IPS-18a (cell line): ENCODE measurements at regions not wholly inside any gene's neighbourhood (a gene's known extent, or its start where the extent isn't known, plus 50 kb on each side); places are given as distances from the start of the nearest gene placed in this dataset.

Experiments used
- H3K27ac ChIP-seq: one replicate; pipeline ENCODE4 v1.5.1; 2013; ENCODE audit warnings: low read length
- H3K27me3 ChIP-seq: one replicate; pipeline ENCODE4 v1.6.1; 2013; ENCODE audit warnings: mild to moderate bottlenecking, low read length; ENCODE audit not compliant: control insufficient read depth, insufficient read depth
- H3K36me3 ChIP-seq: one replicate; pipeline ENCODE4 v1.6.1; 2013; ENCODE audit warnings: low read depth, low read length; ENCODE audit not compliant: control insufficient read depth
- H3K4me1 ChIP-seq: one replicate; pipeline ENCODE4 v1.6.1; 2013; ENCODE audit warnings: low read depth, low read length; ENCODE audit not compliant: control insufficient read depth
- H3K4me3 ChIP-seq: one replicate; pipeline ENCODE4 v1.5.1; 2013; ENCODE audit warnings: low read length
- H3K9ac ChIP-seq: one replicate; pipeline ENCODE4 v1.6.1; 2013; ENCODE audit warnings: mild to moderate bottlenecking, low read length, moderate library complexity
- H3K9me3 ChIP-seq: one replicate; pipeline ENCODE4 v1.6.1; 2013; ENCODE audit warnings: low read depth, low read length; ENCODE audit not compliant: control insufficient read depth

DNA sequence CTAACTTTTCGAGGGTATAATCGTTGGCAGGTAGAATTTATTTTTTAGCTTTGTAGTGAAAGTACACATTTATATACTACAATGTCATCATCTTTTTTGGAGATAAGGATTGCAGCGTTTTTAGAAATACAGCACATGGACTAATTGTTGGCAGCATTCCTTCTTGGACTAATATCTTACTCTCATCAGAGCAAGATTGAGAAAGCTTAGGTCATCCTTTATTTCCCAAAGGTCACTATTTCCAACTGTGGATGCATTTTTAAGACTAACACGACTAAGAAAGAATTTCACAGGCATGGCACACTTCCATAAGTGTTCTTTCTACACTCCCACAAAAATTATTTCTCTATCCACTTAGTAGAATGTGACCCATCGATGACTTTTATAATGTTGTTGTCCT is 732.3 kb downstream of the NCAM2 start:
- no peaks in the 10 kb centered on the region for H3K4me1 ChIP-seq
- no peak overlapping the region for H3K9ac ChIP-seq
- no peak overlapping the region for H3K27ac ChIP-seq
- no peaks in the 10 kb centered on the region for H3K27me3 ChIP-seq
- H3K4me3 ChIP-seq = no peak overlapping the region
- no peaks in the 10 kb centered on the region for H3K9me3 ChIP-seq
- H3K36me3 ChIP-seq = no peaks in the 10 kb centered on the region

DNA sequence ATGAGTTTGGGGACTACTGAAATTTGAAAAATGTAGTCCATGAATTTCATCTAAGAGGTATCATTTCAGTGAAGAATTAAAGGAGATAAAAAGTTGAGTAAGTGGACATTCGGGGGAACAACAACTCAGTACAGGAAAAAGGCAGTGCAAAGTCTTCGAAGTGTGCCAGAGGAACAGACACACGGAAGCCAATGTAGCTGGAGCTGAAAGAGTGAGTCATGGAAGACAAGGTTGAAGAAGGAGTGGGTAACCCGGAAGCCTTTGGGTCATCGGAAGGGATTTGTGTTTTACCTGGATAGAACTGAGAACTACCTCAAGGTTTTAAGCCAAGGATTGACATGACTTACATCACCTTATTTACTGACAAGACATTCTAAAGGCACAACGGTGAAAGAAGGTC is 733.4 kb downstream of the NCAM2 start:
- Histone ChIP-seq H3K27ac (no peak overlapping the region), H3K9ac (no peak overlapping the region), H3K4me1 (no peaks in the 10 kb centered on the region), H3K36me3 (no peaks in the 10 kb centered on the region), H3K4me3 (no peak overlapping the region), H3K27me3 (no peaks in the 10 kb centered on the region), H3K9me3 (no peaks in the 10 kb centered on the region)

DNA sequence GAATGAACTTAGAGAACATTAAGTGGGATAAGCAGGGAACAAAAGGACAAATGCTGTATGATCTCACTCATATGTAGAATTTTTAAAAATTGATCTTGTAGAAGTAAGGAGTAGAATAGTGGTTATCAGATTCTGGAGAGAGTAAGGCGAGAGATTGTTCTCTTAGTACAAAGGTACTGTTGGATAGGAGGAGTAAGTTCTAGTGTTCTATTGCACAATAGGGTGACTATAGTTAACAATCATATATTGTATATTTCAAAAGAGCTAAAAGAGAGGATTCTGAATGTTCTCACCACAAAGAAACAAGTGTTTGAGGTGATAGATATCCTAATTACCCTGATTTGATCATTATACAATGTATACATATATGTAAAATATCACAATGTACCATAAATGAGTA is 735.9 kb downstream of the NCAM2 start:
- no peaks in the 10 kb centered on the region for H3K4me1 ChIP-seq
- no peak overlapping the region for H3K9ac ChIP-seq
- H3K4me3 ChIP-seq = no peak overlapping the region

DNA sequence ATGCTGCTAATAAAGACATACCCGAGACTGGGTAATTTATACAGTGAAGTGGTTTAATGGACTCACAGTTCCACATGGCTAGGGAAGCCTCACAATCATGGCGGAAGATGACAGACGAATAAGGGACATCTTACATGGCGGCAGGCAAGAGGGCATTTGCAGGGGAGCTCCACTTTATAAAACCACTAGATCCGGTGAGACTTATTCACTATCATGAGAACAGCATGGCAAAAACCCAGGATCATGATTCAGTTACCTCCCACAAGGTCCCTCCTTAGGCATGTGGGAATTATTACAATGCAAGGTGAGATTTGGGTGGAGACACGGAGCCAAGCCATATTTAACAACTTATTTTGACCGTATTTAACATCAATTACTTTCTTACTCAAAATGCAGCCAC is 739.0 kb downstream of the NCAM2 start:
- no peaks in the 10 kb centered on the region for H3K27me3 ChIP-seq
- H3K9me3 ChIP-seq = no peaks in the 10 kb centered on the region

More for the DNA sequence above, 735.9 kb downstream of the NCAM2 start:
- Histone ChIP-seq H3K27ac (no peak overlapping the region), H3K36me3 (no peaks in the 10 kb centered on the region), H3K9me3 (no peaks in the 10 kb centered on the region), H3K27me3 (no peaks in the 10 kb centered on the region)

DNA sequence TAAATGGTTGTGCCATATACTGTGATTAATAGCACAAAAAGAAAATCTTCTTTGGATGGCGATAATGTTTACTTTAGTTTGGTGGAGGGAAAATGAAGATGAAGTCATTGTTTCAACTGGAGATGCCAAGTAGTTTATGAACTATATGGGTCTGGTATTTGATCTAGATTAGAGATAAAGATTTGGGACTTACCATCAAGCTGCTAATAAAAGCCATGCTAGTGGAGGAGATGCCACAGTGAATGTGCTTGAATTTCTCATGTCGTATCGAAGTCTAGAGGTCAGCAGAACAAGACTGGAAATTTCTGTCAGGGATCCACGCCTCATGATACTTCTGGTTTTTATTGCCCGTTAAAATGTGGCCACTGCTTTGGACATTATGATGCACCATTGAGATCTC is 742.0 kb downstream of the NCAM2 start:
- H3K9me3 ChIP-seq = no peaks in the 10 kb centered on the region
- no peaks in the 10 kb centered on the region for H3K27me3 ChIP-seq
- no peaks in the 10 kb centered on the region for H3K4me1 ChIP-seq
- H3K36me3 ChIP-seq = no peaks in the 10 kb centered on the region
- H3K9ac ChIP-seq = no peak overlapping the region
- H3K4me3 ChIP-seq = no peak overlapping the region
- no peak overlapping the region for H3K27ac ChIP-seq

More for the DNA sequence above, 739.0 kb downstream of the NCAM2 start:
- H3K27ac ChIP-seq = no peak overlapping the region
- H3K36me3 ChIP-seq = no peaks in the 10 kb centered on the region
- no peaks in the 10 kb centered on the region for H3K4me1 ChIP-seq
- no peak overlapping the region for H3K4me3 ChIP-seq
- H3K9ac ChIP-seq = no peak overlapping the region

DNA sequence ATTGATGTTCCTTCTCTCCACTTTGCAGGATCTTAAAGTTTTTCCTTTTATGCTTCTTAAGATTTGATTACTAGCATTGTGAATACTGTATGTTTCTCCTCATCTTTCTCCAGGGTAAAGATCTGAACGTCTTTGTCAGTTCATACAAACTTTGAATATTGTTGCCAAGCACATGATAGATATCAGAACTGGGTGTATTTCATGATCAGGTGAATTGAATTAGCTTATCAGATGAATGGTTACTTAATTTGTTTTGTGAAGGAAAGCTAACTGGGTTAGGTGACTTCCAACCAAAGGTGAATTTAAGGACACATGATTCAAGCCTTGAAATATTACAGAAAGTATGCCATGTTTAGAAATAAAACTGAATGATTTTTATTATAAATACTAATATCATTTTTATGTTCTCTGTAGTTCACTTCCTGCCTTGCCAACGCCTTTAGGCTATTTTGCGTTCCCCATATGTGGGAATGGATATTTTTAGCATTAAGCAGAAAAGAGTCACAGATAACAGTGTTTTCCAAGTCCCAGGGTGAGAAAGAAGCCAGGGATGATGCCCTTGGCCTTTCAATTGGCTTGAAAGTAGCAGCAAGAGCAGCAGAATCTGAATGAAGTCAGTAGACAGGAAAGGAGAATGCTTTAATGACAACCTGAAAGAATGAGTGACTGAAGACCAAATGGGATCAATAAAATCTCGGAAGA is 752.1 kb downstream of the NCAM2 start:
- Histone ChIP-seq H3K9ac (no peak overlapping the region), H3K4me3 (no peak overlapping the region), H3K36me3 (no peaks in the 10 kb centered on the region), H3K4me1 (no peaks in the 10 kb centered on the region), H3K27ac (no peak overlapping the region), H3K9me3 (no peaks in the 10 kb centered on the region), H3K27me3 (no peaks in the 10 kb centered on the region)

DNA sequence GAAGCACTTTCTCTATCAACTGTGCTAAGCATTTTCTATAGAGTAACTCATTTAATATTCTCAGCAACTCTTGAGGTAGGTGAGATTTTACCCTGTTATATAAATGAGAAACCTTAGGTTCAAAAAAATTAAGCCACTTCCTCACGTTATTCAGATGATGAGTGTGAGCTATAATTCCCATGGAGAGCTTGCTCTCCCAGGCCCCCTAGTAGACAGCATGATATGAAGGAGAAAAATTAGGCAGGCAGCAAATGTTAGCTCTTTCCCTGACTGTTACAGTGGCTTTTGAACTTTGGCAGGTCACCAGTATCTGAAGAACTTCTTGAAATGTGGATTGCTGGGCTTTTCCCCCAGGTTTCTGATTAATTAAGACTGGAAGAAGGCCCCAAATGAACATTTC is 753.1 kb downstream of the NCAM2 start:
- Histone ChIP-seq H3K4me1 (no peaks in the 10 kb centered on the region), H3K27me3 (no peaks in the 10 kb centered on the region), H3K4me3 (no peak overlapping the region), H3K9me3 (no peaks in the 10 kb centered on the region), H3K27ac (no peak overlapping the region), H3K36me3 (no peaks in the 10 kb centered on the region), H3K9ac (no peak overlapping the region)

DNA sequence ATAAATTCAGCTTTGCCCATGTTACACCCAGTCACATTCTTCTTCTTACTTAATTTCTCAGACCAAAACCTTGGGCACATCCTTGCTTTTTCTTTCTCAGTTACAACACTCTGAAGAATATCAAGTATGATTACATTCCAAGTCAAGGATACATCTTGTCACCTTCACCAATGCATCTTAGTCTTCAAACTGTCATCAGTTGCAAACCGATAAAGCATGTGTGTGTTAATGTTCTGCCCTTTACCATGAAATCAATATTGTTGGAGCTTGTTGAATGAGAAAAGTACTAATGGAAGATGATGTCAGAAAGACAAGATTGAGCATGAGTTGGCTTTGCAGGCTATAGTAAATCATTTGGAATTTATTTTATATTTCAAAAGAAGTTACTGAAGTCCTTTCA is 764.6 kb downstream of the NCAM2 start:
- Histone ChIP-seq H3K27ac (no peak overlapping the region), H3K36me3 (no peaks in the 10 kb centered on the region), H3K4me3 (no peak overlapping the region), H3K27me3 (no peaks in the 10 kb centered on the region), H3K9ac (no peak overlapping the region), H3K9me3 (no peaks in the 10 kb centered on the region), H3K4me1 (no peaks in the 10 kb centered on the region)

DNA sequence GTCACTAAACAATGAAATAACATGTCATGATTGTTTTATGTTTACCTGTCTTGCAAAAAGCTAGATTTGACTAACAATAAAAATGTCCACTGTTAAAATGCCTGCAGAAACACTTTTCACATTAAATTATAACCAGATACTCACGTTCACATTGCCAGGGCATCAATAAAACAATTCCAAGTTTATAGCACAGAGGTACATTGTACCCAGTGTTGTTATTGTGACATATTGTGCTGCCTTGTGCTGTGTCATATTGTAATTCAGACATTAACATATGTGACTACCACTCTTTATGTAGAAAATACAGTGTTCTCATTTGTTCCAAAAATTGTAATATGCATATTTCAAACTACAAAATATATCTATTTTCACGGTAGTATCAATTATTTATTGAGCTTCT is 766.1 kb downstream of the NCAM2 start:
- Histone ChIP-seq H3K27me3 (no peaks in the 10 kb centered on the region), H3K9ac (no peak overlapping the region), H3K36me3 (no peaks in the 10 kb centered on the region), H3K4me3 (no peak overlapping the region), H3K27ac (no peak overlapping the region), H3K9me3 (no peaks in the 10 kb centered on the region), H3K4me1 (no peaks in the 10 kb centered on the region)

DNA sequence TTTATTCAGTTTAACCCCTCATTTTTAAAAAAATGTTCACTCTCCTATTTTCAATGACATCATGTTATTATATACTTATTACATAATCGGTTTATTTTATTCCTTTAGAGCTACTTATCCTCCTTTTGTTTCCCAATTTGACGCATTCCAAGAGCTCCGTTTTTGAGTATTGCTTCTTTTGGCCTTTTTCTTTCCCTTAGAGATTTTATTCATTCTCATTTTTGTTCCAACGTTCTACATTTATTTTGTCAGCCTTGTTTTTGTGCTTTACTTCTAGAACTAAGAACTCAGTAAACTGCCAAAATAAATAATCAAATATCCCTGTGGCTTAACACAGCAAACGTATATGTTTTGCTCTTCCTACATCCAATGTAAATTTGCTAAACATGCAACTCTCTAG is 769.1 kb downstream of the NCAM2 start:
- no peaks in the 10 kb centered on the region for H3K27me3 ChIP-seq
- no peak overlapping the region for H3K9ac ChIP-seq
- H3K9me3 ChIP-seq = no peaks in the 10 kb centered on the region

DNA sequence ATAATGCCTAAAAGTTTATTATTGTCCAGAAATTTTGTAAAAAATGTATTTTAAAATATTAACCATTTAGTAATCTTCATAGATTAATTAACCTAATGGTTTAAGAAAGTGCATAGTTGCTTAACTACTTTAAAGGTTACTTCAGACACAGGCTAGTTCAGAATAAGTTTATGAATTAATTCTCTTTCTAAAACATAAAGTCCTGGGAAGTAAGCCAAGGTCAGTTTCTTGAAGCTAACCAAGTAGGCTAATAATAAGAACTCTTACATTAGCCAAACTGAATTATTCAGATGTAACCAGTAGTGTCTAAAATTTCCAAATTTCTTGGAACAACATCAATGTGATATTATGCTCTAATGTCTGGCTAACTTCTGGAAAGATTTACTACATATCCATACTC is 790.4 kb downstream of the NCAM2 start:
- H3K27ac ChIP-seq = no peak overlapping the region
- no peaks in the 10 kb centered on the region for H3K4me1 ChIP-seq
- H3K27me3 ChIP-seq = no peaks in the 10 kb centered on the region
- no peak overlapping the region for H3K9ac ChIP-seq
- no peaks in the 10 kb centered on the region for H3K9me3 ChIP-seq
- H3K36me3 ChIP-seq = no peaks in the 10 kb centered on the region
- no peak overlapping the region for H3K4me3 ChIP-seq

More for the DNA sequence above, 769.1 kb downstream of the NCAM2 start:
- H3K4me1 ChIP-seq = no peaks in the 10 kb centered on the region
- no peak overlapping the region for H3K4me3 ChIP-seq
- H3K36me3 ChIP-seq = no peaks in the 10 kb centered on the region
- no peak overlapping the region for H3K27ac ChIP-seq

DNA sequence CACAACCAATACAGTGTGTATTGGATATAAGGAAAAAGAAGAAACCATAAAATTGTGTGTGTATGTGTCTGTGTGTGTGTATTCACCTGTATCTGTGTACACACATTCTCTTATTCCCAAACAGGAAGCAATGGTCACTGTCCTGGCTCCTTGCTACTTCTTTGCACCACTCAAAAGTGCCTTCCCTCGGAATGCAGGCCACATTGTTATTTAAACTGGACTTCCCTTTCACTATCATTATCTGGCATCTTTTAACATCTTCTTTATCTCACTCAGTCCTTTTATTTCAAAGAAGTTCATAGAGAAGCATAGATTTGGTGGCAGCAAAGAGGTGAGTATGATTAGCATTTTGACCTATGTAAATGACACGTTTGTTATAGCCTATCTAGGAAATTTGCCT is 803.7 kb downstream of the NCAM2 start:
- Histone ChIP-seq H3K4me1 (peaks cover 7% of the 10 kb centered on the region), H3K4me3 (no peak overlapping the region), H3K36me3 (no peaks in the 10 kb centered on the region), H3K27ac (no peak overlapping the region), H3K27me3 (no peaks in the 10 kb centered on the region), H3K9me3 (no peaks in the 10 kb centered on the region), H3K9ac (no peak overlapping the region)
